PFSK-1 (cell line): ENCODE measurements at regions not wholly inside any gene's neighbourhood (a gene's known extent, or its start where the extent isn't known, plus 50 kb on each side); places are given as distances from the start of the nearest gene placed in this dataset.

ENCODE experiments used
- FOXP2 ChIP-seq: optimal IDR thresholded peaks from 2 replicates; pipeline ENCODE3; 2011; ENCODE audit warnings: borderline replicate concordance, control low read depth, inconsistent platforms; ENCODE audit not compliant: insufficient read depth; ENCODE audit errors: extremely low read length, extremely low read depth
- POLR2AphosphoS5 ChIP-seq: IDR thresholded peaks from 2 replicates; pipeline ENCODE4 v1.6.1; 2012; ENCODE audit warnings: low read depth, mild to moderate bottlenecking, control low read depth, low read length, moderate library complexity
- SIN3A ChIP-seq: IDR thresholded peaks from 2 replicates; pipeline ENCODE4 v1.6.1; 2012; ENCODE audit warnings: mild to moderate bottlenecking, low read length, moderate library complexity, borderline replicate concordance; ENCODE audit not compliant: insufficient read depth
- TAF1 ChIP-seq: IDR thresholded peaks from 2 replicates; pipeline ENCODE4 v1.6.1; 2012; ENCODE audit warnings: low read length, control low read depth, borderline replicate concordance; ENCODE audit not compliant: insufficient read depth

- TF ChIP-seq TAF1, result no peak
- TF ChIP-seq POLR2AphosphoS5, result no peak
- no peak for TF ChIP-seq FOXP2
- TF ChIP-seq SIN3A, result no peak
Observed at GRCh38 chr12:114740448-114740847, 56.5 kb upstream of the TBX3 start.
